GM19455 (cell line): ENCODE measurements at regions not wholly inside any gene's neighbourhood (a gene's known extent, or its start where the extent isn't known, plus 50 kb on each side); places are given as distances from the start of the nearest gene placed in this dataset.

Experiments used
- ATAC-seq: cut with Tn5 transposase; IDR thresholded peaks from one replicate; pipeline ENCODE4 v1.9.1; 2021; ENCODE audit not compliant: unreplicated experiment

DNA sequence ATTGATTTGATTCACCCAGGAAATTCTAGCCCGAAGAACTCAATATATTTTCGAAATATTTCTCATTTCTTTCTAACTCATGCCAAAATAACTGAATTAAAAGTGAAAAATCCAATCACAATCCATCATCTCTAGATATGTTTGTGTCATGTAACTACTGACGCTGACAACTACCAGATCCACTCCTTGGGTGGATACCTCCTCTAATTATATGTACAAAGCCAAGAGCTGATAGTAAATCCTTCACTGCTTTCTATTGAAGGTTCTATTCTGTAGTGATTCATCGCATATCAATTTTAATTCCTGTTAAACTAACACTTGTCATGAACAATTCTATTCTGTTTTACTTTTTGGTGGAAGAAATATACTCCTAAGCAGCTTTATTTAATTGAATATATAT, 1056.6 kb upstream of the NXPH2 start:
- no peak for ATAC-seq

DNA sequence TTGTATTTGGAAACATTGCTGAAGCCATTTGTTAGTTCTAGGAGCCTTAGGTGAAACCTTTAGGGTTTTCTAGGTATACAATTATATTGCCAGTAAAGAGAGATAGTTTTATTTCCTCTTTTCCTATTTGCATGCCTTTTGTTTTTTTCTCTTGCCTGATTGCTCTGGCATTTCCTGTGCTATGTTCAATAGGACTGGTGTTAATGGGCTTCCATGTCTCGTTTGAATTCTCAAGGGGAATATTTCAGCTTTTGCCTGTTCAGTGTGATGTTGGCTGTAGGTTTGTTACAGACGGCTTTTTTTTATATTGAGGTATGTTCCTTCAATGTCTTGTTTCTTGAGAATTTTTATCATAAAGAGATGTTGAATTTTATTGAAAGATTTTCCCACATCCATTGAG, 1054.9 kb upstream of the NXPH2 start:
- ATAC-seq, result no peak

DNA sequence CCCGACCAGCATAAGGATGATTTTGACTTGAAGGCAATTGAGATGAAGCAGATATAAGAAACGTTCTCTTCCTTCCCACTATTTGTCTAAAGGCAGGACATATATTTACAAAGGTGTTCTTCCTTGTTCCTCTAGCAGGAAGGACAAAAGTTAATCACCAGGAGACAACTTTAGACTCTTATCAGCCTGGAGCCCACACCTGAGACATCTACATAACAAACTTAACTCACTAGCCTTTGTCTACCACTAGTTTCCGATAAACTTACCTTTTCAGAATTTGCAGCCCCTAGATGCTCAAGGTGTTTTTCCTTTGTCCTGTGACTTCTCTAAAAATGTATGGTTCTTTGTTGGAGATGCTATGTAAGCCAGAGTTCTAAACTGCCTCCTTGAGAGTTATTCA, 1047.8 kb upstream of the NXPH2 start:
- ATAC-seq, result no peak

DNA sequence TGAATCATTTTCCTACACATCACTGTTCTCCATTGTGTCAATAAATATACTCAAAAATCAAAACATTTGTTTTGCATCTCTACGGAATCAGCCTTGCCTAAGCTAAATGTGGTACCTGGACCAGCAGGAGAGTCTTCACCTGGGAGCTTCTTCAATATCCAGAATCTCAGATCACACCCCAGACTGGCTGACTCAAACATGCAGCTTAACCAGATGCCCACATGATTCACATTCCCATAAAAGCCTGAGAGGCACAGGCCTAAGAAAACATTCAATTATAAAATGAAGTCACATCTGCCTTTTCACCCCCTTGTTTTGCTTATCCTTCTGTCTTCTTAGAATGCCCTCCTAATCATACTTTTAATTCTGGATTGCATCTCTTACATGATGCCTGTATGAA, 1045.5 kb upstream of the NXPH2 start:
- ATAC-seq, result no peak

DNA sequence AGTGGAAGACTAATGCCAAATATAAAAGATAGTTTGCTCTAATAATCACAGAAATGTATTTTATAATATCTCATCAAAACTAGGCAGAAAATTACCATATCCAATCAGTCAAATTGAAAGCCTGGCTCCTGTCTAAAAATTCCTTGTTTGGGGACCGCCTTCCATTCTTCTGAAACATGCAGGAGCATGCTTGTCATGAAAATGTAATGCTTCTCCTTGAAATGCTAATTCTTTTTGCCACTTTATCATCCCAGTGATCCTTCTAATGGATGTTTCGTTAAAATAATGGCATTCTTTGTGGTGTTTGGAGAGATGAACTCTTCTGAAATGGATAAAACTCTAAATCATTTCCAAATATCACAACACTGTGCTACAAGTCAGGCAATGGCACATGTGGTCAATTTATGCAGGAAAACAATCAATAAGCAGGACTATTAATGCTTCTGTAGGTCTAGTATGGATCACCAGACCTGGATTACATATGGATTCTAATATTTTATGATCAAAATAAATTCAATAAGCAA, 1039.1 kb upstream of the NXPH2 start:
- ATAC-seq, result no peak

DNA sequence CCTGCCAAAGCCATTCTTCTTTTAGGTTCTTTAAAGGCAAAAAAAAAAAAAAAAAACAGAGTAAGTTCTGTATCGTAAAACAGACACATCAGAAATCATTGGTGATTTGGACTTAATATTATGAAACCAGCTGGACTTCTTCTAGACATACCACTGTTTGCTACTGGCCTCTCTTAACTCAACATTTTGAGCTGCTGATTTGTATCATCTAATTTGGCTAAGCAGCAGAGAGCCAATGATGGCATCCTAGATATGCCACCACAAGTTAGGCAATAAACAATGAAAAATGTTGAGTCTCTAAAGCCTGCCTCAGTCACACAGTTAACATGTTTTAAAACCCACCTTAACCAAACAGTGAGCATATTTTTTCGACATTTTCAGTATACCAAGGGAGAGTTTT, 1034.3 kb upstream of the NXPH2 start:
- ATAC-seq, result no peak

DNA sequence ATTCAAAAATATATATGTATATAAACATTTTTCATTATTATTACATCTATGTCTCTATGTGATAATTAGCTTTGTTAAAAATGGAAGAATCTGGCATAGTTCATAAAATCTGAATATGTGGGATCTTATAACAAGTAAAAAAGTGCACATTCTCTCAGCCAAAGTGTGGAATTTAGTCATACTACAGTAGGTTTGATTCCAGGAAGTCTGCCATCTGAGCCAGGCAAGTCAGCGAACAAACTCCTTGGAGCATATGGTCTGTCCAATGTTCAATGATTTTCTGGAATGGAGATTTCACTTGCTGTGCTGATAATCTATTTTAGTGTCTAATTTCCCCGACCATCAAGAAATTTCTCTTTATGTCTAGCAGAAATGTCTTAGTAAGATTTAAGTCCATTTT, 1033.2 kb upstream of the NXPH2 start:
- ATAC-seq, result no peak

DNA sequence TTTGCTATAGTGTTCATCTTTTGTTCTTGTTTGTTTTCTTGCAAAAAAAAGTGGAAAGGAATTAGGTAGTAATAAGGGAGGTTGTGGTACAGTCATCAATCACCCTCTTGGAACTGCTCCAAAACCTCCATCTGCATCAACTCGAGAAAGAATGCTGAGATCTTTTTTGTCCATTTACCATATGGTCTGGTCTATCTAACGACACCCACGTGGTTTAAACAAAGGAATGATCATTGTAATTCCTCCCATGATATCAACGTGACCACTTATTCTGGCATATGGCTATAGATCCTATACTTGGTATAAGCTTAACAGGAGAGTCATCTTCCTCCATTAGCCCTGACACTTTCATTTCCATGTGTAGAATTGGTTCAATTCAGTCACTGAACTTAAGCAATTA, 1025.3 kb upstream of the NXPH2 start:
- ATAC-seq, result no peak

DNA sequence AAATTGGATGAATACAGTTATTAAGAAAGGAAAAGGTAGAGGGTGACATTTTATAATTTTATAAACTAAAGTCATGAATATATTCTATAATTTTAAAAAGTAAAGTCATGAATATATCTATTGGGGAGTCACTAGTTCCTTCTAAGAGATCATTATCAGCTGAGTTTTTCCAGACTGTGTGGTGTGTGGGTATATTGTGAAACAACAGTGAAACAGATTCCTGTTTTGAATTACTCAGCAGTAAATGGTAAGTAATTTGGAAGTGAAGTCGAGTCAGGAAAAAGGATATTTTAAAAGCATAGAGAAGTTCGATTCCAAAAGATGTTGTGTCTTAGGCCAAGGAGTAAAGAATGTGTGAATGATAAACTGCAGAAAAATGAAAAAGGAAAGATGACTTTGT, 1018.2 kb upstream of the NXPH2 start:
- no peak for ATAC-seq

DNA sequence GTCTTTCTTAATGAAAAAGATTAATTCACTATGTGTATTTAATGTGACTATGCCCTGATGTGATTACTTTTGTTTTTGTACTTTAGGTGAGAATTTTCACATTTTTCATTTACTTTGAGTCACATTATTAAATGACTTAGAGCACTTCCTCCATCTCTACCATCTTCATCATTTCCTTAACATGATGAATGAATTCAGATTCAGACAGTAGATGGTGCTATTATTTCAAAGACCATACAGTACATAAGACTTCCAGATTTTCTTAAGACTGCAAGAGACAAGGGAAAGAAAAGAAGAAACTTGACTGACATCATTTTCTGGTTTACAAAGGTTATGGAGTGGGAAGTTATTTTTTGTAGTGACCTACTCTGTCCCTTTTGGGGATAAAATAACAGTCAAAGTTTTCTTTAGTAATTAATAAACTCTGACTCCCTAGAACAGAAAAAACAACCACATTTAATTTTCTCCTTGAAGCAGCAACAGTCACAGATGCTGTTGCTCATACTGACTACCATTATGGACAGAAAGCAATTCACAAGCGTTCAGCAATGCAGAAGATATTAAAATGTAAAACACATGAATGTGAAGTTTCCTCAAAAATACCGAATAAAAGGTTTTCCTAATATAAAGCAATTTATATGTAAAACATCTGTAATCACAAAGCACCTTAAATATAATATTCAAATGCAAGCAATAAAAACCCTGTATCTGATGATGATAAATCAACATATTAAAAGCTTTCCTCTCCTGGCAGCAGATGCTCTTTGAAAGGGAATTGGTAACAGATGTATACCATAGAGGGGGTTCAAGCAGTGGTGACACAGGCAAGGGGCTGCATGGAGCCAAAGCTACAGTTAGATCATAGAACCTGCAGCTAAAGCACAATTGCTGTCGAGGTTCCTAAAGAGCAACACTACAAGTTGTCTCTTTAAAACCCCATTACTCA, 1010.9 kb upstream of the NXPH2 start:
- no peak for ATAC-seq

DNA sequence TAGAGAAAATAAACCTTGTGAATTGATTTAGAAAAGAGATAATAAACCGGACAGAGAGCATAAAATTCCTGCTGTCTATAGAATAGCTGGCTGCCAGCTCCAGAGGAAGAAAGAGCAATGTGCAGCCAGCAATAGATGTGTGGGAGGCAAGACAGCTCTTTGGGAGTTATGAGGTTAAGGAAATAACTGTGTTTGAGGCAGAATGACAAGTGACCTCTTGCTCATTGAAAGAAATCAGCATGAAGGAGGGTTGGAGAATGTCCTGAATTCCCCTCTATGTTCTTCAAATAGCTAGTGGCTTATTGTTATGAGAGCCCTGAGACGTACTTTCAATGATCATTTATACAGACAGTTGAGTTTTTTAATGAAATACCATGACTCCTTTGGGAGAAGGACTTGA, 1009.9 kb upstream of the NXPH2 start:
- no peak for ATAC-seq

DNA sequence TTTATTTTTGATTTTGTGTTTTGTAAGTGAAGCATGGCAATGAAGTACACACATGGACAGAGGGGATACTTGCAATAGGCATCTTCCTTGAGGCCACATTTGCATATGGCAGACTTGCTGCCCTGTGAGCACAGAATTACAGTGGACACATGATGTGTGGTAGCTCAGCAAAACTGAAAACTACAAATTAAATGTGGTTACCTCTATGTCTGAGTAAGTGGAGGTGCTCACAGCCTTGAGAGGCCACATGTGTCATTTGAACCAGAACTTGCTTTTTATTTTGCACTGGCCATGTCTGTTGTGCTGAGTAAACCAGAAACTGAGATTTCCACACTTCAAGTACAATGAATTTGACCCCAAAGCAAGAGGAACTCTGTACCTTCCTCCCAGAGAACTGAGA, 998.5 kb upstream of the NXPH2 start:
- ATAC-seq, result no peak

DNA sequence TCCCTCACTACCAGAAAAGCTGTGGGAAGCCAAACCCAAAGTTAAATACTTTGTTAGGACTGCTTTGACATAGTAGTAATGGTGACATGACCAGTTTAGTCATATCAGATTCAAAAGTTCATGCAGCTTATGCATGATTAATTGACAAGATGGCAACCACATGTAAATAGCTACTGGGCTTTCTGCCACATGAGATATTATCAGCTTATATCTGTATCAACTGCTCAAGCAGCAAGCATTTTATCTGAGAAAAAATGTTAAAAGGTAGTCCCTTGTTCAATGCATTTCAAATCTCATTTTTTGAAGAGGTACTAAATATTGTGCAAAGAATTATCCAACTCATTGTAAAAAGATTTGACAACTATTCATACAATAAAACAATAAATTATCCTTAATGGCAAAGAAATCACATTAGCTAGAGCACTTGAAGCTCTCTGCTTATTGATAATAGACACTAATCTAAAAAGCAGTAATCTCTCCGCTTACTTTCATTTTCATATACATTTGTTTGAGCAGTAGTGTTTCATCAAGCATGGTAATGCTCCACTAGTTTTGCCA, 993.6 kb upstream of the NXPH2 start:
- no peak for ATAC-seq

DNA sequence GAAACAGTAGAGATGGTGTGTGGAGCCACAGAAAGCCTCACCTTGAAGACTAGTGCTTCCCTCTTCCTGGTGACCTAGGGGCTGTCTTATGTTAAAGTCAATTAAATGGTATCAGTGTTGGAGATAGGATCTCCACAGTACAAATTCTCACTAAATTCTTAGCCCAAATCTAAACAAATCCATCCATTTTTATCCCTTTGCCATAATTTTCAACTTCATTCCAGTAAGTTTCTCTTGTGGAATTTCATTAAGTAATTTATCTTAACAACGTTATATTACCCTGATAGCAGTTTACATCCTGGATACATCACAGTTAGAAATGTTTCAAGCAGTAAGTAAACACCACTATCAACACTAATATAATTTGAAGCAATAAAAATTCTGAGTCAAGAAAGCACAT, 989.4 kb upstream of the NXPH2 start:
- ATAC-seq, result no peak

DNA sequence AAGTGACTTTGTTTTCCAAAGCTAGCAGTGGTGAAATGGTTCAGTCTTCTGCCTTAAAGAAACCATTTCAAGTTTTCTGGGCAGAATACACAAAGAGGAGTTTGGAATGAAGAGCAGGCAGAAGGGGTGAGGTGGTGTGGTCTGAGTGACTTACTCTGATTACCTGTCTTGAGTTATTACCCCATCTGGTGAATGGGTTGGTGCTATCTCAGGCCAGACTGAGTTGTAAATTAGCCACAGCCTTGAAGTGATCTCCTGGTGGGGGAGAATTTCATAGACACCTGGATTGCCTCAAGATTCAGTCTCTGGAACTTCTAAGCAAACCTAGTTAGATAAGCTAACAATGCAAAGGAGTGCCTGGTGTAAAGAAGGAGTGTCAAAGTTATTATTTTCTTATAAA, 983.5 kb upstream of the NXPH2 start:
- ATAC-seq, result no peak

DNA sequence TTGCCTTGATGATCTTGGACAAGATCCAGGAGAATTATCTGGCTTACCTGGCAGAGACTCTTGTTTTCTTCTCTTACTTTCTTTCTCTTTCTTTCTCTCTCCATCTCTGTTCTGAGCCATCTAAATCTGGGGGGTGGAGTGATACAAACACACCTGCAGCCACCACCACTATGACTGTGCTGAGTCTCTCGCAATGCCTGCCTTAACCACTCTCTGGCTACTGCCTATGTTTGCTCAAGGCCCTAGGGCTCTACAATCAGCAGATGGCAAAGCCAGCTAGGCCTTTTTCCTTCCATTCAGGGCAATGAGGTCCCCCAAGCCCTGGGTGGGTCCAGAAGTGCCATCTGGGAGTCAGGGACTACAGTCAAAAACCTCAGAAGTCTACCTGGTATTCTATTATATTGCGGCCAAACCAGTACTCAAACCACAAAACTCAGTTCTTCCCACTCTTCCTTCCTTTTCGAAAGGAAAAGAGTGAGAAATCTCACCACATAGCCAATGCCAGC, 978.9 kb upstream of the NXPH2 start:
- no peak for ATAC-seq

DNA sequence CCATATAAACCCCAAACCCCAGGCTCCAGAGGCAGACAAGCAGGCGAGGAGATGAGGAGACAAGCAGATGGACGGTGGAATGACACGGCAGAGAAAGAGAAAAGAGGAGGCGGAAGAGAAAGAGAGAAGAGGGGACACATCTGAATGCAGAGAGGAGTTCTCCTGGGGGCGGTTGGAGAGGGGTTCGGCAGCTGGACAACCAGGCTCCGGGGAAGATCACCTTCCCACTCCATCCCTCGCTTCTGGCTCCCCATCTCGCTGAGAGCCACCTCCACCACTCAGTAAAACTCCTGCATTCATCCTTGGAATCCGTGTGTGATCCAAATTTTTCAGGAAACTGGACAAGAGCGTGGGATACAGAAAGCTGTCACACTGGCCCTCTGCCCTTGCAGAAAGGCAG, 966.7 kb upstream of the NXPH2 start:
- ATAC-seq, result no peak

DNA sequence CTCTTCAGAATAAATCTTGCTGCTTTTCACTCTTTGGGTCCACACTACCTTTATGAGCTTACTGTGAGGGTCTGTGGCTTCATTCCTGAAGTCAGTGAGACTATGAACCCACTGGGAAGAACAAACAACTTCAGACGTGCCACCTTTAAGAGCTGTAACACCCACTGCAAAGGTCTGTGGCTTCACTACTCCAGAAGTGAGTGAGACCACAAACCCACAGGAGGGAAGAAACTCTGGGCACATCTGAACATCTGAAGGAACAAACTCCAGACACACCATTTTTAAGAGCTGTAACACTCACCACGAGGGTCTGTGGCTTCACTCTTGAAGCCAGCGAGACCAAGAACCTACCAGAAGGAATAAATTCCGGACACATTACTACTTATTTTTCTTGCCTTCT, 964.1 kb upstream of the NXPH2 start:
- ATAC-seq, result no peak

DNA sequence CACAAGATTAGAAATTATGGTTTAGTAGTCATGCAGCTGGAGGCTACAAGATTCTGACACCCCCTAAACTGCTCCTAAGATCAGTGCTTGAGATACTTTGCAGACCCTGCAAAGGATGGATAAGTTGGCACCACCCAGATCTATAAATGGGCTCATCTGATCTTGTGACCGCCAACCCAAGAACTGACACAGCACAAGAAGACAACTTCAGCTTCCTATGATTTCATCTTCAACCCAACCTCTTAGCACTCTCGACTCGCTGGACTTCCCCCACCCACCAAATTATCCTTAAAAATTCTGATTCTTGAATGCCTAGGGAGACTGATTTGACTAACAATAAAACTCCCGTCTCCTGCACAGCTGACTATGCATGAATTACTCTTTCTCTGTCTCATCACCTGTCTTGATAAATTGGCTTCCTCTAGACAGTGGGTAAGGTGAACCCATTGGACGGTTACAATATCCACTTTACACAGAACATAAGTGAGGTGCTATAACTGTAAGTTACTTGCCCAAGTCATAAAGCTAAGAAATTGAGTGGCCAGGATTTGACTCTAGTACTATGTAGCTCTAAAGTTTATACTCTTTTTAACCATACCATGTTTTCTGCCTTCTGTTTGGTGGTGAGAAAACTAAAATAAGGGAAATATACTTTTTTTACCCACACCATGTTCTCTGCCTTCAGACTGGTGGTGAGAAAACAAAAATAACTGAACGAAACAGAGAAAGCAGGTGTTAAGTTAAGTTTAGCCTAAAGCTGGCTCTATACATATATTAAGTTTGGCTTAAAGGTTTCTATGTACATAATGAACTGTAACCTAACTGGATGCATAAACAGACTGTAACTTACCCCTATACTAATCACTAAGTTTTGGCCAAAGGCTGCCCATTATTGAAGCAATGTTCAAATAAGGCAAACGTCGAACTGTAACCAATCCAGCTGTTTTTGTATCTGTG, 962.3 kb upstream of the NXPH2 start:
- no peak for ATAC-seq

DNA sequence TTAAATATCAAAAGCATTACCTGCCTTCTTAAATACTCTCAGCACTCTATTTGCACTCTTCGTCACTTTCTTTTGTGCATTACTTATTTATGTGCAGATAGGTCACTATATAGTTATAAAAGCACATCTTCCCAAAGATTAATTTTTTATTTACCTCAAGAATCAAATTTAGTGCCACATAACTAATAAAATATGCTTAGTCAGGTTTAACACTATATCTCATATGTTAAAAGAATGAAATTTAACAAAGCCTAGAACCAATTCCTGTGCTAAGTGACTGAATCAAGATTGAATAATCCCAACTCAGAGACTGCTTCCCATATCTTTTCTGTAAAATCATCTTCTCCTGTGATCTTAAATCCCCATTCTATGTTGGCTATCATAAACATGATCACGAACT, 957.5 kb upstream of the NXPH2 start:
- no peak for ATAC-seq

DNA sequence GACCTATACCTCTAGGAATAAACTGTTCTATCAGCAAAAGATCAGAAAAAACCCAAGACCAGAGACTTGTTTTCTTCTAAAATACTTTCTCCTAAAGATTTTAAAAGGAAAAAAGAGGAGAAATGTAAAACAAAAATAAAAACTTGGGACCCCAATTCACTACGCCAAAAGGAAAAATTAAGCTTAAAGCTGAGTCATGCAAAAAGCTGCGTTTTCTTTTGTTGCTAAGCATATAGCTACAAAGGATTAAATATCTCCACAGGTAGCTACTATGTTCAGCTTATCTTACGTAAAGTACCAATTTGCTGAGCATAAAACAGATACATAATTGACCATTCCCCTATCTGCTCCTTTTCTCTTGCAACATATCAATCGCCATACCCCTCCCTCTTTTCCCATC, 950.0 kb upstream of the NXPH2 start:
- no peak for ATAC-seq
